Activated naive CD8-positive, alpha-beta T cell treated with anti-CD3 and anti-CD28 coated beads, Interleukin-2, amount 50 U/mL, for 24 hours (primary cell): ENCODE measurements at regions not wholly inside any gene's neighbourhood (a gene's known extent, or its start where the extent isn't known, plus 50 kb on each side); places are given as distances from the start of the nearest gene placed in this dataset.

Source experiments
- ATAC-seq: fragments of 150-1000 bp; cut with Tn5 transposase; one replicate; pipeline ENCODE4 v1.10.0; 2021
- DNase-seq: peaks from one replicate; pipeline ENCODE4 v3.0.0; 2021
- H3K27ac Mint-ChIP-seq: one replicate; pipeline ENCODE4 v1.8.0; 2021; ENCODE audit warnings: mild to moderate bottlenecking, mixed read lengths
- H3K27me3 Mint-ChIP-seq: one replicate; pipeline ENCODE4 v1.8.0; 2021; ENCODE audit warnings: mixed read lengths
- H3K36me3 Mint-ChIP-seq: one replicate; pipeline ENCODE4 v1.8.0; 2021; ENCODE audit warnings: low read depth, mixed read lengths
- H3K4me1 Mint-ChIP-seq: one replicate; pipeline ENCODE4 v1.8.0; 2021; ENCODE audit warnings: mixed read lengths
- H3K4me3 Mint-ChIP-seq: one replicate; pipeline ENCODE4 v1.8.0; 2021; ENCODE audit warnings: mild to moderate bottlenecking, moderate library complexity, mixed read lengths
- H3K9me3 Mint-ChIP-seq: one replicate; pipeline ENCODE4 v1.8.0; 2021; ENCODE audit warnings: mixed read lengths

DNA sequence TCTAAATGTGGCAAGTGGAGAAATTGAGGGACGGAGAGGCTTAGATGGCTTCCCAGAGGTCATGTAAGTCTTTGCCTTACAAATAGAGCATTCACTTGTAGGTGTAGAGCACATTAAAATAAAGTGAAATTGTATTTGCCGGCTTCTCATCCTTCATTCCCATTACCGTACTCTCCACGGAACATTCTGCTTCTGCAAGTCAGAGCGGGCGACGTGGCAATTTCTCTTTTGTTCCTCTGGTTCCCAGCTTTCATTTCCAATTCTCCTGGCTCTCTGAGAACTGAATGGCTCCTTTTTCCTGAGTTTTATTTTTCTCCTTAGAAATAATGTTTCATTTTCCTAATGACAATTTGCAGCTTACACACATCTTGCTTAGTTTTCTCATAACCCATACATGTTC, 51.3 kb upstream of the PFKP start:
- Mint-ChIP-seq H3K36me3 (no peaks in the 10 kb centered on the region), H3K4me3 (no peak overlapping the region), H3K27ac (no peak overlapping the region), H3K9me3 (no peaks in the 10 kb centered on the region), H3K4me1 (no peaks in the 10 kb centered on the region), H3K27me3 (peaks cover 25% of the 10 kb centered on the region)
- ATAC-seq (no peak), DNase-seq (no peak)

DNA sequence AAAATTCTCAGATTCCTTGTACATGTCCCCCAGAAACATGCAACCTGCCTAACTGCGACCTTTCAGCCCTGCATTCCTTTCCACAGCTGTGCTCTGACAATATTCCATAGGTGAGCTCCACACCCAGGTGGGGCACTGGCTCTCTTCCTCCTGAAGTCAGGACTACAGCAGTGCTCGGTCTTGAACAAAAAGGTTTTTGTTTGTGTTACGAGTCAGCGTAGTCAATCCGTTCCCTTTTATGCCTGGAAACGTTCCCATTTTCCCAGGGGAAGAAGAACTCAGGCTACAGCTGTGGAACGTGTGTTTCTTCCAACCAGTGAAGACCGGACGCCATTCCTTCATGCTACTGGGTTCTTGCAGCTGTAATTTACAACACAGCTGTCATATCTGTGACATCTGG, 52.4 kb upstream of the PFKP start:
- Mint-ChIP-seq H3K27ac (no peak overlapping the region), H3K36me3 (no peaks in the 10 kb centered on the region), H3K9me3 (no peaks in the 10 kb centered on the region), H3K4me1 (no peaks in the 10 kb centered on the region), H3K27me3 (peaks cover 31% of the 10 kb centered on the region), H3K4me3 (no peak overlapping the region)
- ATAC-seq (no peak), DNase-seq (no peak)

DNA sequence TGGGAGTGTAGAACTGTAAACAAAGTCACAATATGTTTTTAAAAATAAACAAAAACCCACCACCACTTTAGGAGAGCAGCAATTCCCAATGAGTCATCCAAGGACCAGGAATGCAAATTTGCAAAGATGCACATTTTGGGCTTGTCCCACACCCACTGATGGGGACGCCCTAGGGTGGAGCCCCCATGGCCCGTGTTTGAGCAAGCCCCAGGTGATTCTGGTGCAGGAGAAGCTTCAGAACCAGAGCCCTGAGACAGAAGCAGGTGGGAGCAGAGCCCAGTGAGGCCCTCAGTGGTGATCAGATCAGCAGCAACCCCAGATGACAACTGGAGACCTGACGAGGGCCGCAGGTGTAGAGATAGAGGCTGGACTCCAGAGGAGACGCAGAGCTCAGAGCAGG, 55.1 kb upstream of the PFKP start:
- DNase-seq: no peak
- ATAC-seq: no peak
- Mint-ChIP-seq H3K27me3 (peaks cover 43% of the 10 kb centered on the region), H3K36me3 (no peaks in the 10 kb centered on the region), H3K4me3 (no peak overlapping the region), H3K4me1 (peaks cover 3% of the 10 kb centered on the region), H3K27ac (no peak overlapping the region), H3K9me3 (no peaks in the 10 kb centered on the region)

DNA sequence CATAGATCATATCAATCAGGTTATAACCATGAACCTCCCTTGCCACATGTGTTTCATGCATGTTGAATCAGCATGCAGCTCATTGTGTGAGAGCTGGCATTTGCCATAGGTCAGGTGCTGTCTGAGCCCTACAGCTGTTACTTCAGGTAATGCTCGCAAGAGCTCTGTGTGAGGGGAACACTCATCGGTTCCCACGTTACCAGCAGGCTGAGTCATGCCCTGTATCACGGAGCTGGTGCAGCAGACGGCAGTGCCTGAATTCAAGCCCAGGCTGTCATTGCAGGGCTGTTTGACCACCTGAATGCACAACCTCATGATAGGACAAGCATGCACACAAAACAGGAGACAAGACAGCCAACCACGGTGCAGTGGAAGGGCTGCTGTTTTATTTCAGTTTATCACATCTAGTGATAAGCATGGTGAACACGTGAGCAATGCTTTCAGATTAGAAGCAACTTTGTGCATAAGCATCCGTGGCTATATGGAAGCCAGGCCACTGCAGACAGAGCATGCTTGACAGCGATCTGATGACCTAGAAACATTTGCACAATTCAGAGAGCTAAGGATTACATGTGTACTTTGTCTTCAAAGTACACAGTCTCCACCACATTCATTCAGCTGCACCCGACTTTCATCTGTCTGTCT, 56.4 kb upstream of the PFKP start:
- peaks cover 47% of the 10 kb centered on the region for H3K27me3 Mint-ChIP-seq
- H3K9me3 Mint-ChIP-seq: no peaks in the 10 kb centered on the region
- peaks cover 3% of the 10 kb centered on the region for H3K4me1 Mint-ChIP-seq
- no peaks in the 10 kb centered on the region for H3K36me3 Mint-ChIP-seq
- DNase-seq: no peak
- no peak overlapping the region for H3K27ac Mint-ChIP-seq
- H3K4me3 Mint-ChIP-seq: no peak overlapping the region
- no peak for ATAC-seq

DNA sequence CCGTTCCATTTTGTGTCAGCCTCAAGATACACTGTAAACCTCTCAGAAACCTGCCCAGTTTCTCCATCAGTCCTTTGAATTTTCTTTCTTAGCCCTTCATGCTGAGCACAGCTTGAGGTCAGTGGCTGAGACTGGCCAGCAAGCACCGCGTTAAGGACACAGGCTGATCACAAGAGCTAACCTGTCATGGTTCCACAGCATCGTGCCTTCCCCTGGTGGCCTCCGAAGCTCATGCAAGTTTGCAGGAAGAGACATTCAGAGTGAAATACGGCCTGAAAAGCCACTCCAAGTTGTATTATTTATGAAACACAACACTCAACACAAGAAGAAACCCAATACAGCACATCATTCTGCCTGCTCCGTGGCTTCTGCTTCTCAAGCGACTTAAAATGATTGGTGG, 57.0 kb upstream of the PFKP start:
- Mint-ChIP-seq H3K4me3 (no peak overlapping the region), H3K27ac (no peak overlapping the region), H3K9me3 (no peaks in the 10 kb centered on the region), H3K27me3 (peaks cover 49% of the 10 kb centered on the region), H3K36me3 (no peaks in the 10 kb centered on the region), H3K4me1 (peaks cover 3% of the 10 kb centered on the region)
- ATAC-seq (no peak), DNase-seq (no peak)

DNA sequence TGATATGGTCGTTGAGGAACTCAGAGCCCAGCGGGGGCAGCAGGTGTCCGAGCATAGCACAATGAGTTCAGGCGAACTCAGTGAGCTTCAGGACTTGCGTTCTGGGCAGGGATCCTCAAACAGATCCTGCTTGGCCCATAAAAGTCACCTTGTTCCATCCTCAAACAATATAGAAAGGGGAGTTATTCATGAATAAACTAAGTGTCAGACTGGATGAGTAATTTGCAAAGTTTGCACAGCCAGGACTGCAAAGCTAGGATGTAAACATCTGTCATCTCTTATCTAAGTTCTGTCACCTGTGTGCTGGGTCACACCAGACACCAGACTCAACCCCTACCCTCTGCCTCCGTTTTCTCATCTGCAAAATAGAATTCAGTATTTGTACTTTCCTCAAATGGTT, 58.0 kb upstream of the PFKP start:
- Mint-ChIP-seq H3K4me3 (no peak overlapping the region), H3K4me1 (peaks cover 3% of the 10 kb centered on the region), H3K27ac (no peak overlapping the region), H3K27me3 (peaks cover 50% of the 10 kb centered on the region), H3K36me3 (no peaks in the 10 kb centered on the region), H3K9me3 (no peaks in the 10 kb centered on the region)
- ATAC-seq (no peak), DNase-seq (no peak)

DNA sequence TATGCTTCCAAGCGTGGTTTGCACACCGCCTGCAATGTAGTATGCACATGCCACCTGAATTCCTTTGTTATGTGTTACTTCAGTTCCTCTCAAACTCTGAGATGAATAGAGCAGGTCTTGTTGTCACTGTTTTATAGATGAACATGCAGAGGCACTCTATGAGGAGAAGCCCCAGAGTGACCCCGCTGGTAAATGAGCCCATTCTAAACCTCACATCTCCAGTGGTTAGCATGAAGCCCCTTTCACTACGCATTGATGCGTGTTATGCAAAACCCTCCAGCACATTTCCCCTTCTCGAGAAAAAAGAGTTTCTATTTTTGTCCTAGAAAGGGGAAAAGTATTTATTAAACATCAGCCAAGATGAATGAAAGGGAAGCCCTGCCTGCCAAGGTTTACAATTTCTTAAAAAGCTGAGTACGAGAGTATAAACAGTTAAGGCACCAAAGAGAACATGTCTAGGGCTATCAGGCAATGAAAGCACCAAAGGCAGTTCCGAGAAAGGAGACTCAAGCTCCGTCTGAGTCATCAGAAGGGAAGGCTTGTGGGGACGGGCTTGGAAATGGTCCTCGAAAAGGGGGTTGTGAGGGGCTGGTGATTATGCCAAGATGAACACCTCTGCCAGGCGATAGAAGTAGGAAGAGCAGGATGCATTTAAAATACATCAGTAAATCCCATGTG, 58.7 kb upstream of the PFKP start:
- Mint-ChIP-seq H3K4me1 (peaks cover 3% of the 10 kb centered on the region), H3K27me3 (peaks cover 52% of the 10 kb centered on the region), H3K9me3 (no peaks in the 10 kb centered on the region), H3K36me3 (no peaks in the 10 kb centered on the region), H3K4me3 (no peak overlapping the region), H3K27ac (no peak overlapping the region)
- ATAC-seq (no peak), DNase-seq (no peak)

DNA sequence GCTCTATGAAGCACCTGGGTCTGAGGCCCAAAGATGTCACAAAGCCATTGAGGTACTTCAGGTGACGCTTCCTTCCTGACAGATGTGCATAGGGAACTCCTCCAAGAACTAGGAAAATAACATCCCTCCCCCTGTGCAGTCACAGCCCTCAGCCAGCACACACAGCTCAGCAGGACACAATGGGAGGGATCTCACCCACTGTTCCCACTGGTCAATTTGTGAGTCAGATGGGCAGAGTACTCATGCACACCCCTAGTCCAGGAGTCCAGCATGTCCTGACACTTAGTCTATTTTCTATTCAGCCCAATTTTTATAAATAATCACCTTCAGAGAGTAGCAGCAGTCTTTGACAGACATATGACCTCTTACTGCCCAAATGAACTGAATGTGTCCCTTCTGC, 60.7 kb upstream of the PFKP start:
- peaks cover 43% of the 10 kb centered on the region for H3K27me3 Mint-ChIP-seq
- ATAC-seq (no peak), DNase-seq (no peak)
- peaks cover 3% of the 10 kb centered on the region for H3K4me1 Mint-ChIP-seq
- H3K9me3 Mint-ChIP-seq: no peaks in the 10 kb centered on the region
- no peak overlapping the region for H3K27ac Mint-ChIP-seq
- H3K4me3 Mint-ChIP-seq: no peak overlapping the region
- H3K36me3 Mint-ChIP-seq: no peaks in the 10 kb centered on the region

DNA sequence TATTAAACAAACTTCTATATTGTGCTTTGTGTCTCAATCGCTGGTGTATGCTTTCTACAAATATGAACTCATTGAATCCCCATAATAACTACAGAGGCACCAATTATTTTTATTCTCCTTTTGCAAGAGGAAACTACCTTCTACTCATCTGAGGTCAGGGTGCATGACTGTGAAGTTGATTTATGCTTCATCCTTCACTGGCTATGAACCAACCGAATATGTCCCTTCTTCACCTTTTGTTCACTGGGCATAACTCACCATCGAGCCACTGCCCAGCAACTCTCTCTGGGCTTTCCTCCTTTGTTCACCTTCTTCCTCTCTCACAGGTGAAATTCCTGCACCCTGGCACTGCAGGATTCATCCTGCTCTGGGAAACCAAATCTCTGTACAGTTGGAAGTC, 61.3 kb upstream of the PFKP start:
- Mint-ChIP-seq H3K4me1 (peaks cover 3% of the 10 kb centered on the region), H3K9me3 (no peaks in the 10 kb centered on the region), H3K4me3 (no peak overlapping the region), H3K27me3 (peaks cover 41% of the 10 kb centered on the region), H3K36me3 (no peaks in the 10 kb centered on the region), H3K27ac (no peak overlapping the region)
- no peak for DNase-seq
- ATAC-seq: no peak

DNA sequence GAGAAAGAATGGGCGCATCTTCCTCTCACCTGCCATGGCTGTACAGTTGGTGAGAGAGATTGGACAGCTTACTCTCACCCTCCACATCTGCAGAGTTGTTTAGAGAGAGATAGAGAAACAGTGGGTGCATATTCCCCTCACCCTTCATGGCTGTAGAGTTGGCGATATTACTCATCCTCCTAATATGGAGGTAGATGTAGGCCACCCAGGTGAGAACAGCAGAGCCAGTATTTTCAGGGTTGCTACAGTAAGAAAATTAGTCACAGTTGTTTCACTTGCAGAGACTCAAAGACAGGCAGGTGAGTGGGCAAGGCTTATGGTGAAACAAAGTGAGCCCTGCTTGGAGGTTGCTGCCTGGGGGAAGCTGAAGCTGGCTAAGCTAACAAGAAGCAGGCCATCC, 65.0 kb upstream of the PFKP start:
- Mint-ChIP-seq H3K4me1 (no peaks in the 10 kb centered on the region), H3K4me3 (no peak overlapping the region), H3K9me3 (no peaks in the 10 kb centered on the region), H3K36me3 (no peaks in the 10 kb centered on the region), H3K27ac (no peak overlapping the region), H3K27me3 (peaks cover 18% of the 10 kb centered on the region)
- ATAC-seq: no peak
- no peak for DNase-seq

DNA sequence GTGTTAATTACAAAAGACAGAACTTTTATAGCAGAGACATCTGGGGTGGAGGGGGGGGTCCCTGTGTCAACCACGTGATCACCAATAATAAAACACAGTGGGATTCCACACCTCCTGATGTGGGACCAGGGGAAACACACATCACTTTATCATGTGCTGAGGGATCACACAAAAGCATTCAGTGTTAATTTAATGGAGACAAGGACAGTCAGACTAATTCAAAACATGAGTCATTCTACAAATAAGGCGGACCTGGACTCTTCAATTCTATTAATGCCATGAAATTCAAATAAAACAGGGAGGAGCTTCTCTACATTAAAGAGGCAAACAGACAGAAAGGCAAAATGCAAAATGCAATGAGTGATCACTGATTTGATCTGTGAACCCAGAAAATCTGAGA, 67.3 kb upstream of the PFKP start:
- no peak for DNase-seq
- no peaks in the 10 kb centered on the region for H3K9me3 Mint-ChIP-seq
- H3K27me3 Mint-ChIP-seq: peaks cover 8% of the 10 kb centered on the region
- ATAC-seq: no peak
- no peaks in the 10 kb centered on the region for H3K4me1 Mint-ChIP-seq
- no peak overlapping the region for H3K27ac Mint-ChIP-seq
- H3K36me3 Mint-ChIP-seq: no peaks in the 10 kb centered on the region
- no peak overlapping the region for H3K4me3 Mint-ChIP-seq

DNA sequence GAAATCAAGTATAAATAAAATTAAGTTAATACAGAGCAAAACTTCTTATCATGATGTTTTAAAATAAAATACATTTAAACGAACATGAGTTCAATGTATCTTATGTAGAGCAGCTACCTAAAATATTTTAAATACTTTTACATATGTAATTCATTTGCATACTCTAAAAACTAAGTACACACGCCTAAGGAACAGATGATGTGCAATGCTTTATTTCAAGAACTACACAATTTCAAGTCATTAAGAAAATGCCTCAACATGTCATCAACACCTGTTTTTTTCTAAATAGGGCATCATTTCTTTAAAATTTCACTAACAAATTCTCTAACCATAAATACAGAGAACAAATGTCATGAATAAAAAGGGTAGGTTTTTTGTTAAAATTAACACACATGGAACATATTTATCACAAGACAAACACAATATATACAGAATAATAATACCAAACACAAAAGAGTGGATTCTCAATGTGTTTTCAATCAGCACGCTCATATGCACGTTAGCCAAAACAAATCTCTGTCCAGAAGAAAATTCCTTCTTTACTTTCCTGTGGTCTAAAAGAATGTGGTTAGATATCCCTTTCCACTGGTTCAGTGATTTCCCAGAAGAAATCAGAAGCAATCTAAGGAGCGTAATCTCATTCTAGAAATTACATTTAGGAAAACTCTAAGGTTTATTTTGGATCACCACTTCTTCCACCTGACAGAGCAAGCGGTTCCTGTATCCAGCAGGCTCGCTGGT, 73.0 kb upstream of the PFKP start:
- DNase-seq (no peak), ATAC-seq (no peak)
- no peaks in the 10 kb centered on the region for H3K4me1 Mint-ChIP-seq
- H3K27me3 Mint-ChIP-seq: peaks cover 2% of the 10 kb centered on the region
- no peak overlapping the region for H3K27ac Mint-ChIP-seq
- no peaks in the 10 kb centered on the region for H3K9me3 Mint-ChIP-seq
- no peak overlapping the region for H3K4me3 Mint-ChIP-seq
- no peaks in the 10 kb centered on the region for H3K36me3 Mint-ChIP-seq

DNA sequence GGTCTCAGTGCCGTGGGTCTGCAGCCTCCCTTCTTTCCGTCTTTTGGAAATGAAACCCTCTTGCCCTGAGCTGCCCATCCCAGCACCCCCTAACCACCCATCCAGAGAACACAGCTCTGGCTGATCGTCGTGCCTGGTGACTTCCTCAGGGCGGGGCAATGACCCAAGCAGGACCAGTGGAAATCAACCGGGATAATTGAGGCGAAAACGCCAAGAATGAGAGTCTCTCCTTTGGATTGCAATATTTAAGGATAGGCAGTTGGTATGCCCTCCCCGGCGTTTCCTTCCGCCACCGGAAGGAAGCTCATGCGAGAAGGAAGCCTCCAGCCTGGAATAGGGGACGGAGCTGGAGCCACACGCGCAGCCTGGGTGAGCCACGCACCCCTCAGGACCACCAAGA, 73.7 kb upstream of the PFKP start:
- ATAC-seq (no peak), DNase-seq (no peak)
- Mint-ChIP-seq H3K9me3 (no peaks in the 10 kb centered on the region), H3K27ac (no peak overlapping the region), H3K4me1 (no peaks in the 10 kb centered on the region), H3K36me3 (no peaks in the 10 kb centered on the region), H3K27me3 (peaks cover 5% of the 10 kb centered on the region), H3K4me3 (no peak overlapping the region)

DNA sequence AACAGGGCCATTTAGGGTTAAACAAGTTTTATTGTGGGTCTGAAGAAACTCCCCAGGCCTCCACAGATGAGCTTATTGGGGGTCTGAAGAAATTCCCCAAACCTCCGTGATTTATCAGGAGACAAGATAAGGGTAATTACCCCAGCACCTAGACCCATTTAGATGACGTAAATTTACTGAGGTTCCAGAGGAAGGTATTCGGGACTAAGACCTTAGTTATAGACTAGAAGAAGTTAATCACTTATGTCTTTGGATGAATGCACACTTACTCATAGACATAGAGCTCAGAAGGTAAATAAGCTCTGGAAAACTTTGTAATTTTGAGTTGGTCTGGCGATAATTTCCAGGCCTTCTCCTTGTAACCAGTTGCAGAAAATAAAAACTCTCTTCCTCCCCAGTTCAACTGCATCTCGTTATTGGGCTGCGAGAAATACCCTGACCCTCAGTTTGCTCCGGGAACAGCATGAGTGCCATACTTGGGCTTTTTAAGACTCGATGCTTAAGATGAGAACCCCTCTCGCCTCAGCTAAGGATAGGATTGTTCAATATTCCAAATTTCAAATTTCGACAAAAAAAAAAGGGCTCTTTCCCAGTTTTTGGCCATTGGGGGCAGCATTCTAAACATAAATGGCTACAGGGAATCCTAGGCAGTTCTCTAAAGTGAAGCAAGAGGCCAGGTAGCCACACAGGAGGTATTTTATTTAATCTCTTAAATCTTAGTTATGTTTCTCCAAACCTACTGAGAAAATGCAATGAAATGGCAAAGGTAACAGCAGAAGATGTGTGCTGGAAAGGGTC, 74.7 kb upstream of the PFKP start:
- Mint-ChIP-seq H3K27ac (no peak overlapping the region), H3K36me3 (no peaks in the 10 kb centered on the region), H3K4me3 (no peak overlapping the region), H3K27me3 (peaks cover 10% of the 10 kb centered on the region), H3K4me1 (no peaks in the 10 kb centered on the region), H3K9me3 (no peaks in the 10 kb centered on the region)
- DNase-seq (no peak), ATAC-seq (no peak)

DNA sequence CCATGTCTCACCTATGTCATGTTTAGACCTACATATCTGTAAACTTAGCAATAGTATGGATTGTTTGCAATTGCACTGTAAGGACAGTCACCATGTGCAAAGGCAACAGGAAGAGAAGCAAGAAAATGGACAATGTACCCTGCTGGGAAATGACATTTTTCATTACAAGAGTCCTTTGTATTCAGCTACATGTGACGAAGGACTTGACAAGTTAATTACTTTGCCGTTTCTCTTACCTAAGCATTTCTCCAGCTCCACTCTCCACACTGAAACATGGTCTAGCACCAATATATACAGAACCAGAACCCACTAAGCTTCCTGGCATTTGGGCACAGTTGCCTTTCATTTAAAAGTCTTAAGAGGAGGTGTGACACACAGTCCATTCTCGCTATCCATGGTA, 76.6 kb upstream of the PFKP start:
- no peak for DNase-seq
- H3K9me3 Mint-ChIP-seq: no peaks in the 10 kb centered on the region
- H3K36me3 Mint-ChIP-seq: no peaks in the 10 kb centered on the region
- peaks cover 24% of the 10 kb centered on the region for H3K27me3 Mint-ChIP-seq
- peaks cover 11% of the 10 kb centered on the region for H3K4me1 Mint-ChIP-seq
- ATAC-seq: no peak
- no peak overlapping the region for H3K27ac Mint-ChIP-seq
- H3K4me3 Mint-ChIP-seq: no peak overlapping the region
